Transverse colon (tissue), 3 donors: ENCODE measurements at regions not wholly inside any gene's neighbourhood (a gene's known extent, or its start where the extent isn't known, plus 50 kb on each side); places are given as distances from the start of the nearest gene placed in this dataset.

ENCODE experiments used
- EP300 ChIP-seq: sonication (generic); formaldehyde crosslinking; IDR thresholded peaks from one replicate; pipeline ENCODE4 v1.6.1; 2017; ENCODE audit warnings: antibody characterized with exemption, low read depth
- TF ChIP-seq, protein P1 (sequence below), 5 experiments: fragments of 200-600 bp in 3 of 5; fragments of 450-650 bp in 2 of 5; sonication (generic) in 3 of 5; IDR thresholded peaks; 1 replicate in 2 of 5; 2 replicates in 3 of 5; pipeline ENCODE4 v1.5.1; 2016 to 2017; ENCODE audit warnings: antibody characterized with exemption in 5 of 5, inconsistent platforms in 3 of 5, mild to moderate bottlenecking in 2 of 5, moderate library complexity in 1 of 5

- TF ChIP-seq, protein P1, sequence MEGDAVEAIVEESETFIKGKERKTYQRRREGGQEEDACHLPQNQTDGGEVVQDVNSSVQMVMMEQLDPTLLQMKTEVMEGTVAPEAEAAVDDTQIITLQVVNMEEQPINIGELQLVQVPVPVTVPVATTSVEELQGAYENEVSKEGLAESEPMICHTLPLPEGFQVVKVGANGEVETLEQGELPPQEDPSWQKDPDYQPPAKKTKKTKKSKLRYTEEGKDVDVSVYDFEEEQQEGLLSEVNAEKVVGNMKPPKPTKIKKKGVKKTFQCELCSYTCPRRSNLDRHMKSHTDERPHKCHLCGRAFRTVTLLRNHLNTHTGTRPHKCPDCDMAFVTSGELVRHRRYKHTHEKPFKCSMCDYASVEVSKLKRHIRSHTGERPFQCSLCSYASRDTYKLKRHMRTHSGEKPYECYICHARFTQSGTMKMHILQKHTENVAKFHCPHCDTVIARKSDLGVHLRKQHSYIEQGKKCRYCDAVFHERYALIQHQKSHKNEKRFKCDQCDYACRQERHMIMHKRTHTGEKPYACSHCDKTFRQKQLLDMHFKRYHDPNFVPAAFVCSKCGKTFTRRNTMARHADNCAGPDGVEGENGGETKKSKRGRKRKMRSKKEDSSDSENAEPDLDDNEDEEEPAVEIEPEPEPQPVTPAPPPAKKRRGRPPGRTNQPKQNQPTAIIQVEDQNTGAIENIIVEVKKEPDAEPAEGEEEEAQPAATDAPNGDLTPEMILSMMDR (IDR thresholded peaks at IDR 0.05): no peak
- TF ChIP-seq EP300: no peak
These were observed 104.0 kb upstream of the PTCH1 start for GRCh38 chr9:95620722-95621121.
